ENCODE measurements at regions not wholly inside any gene's neighbourhood (a gene's known extent, or its start where the extent isn't known, plus 50 kb on each side); places are given as distances from the start of the nearest gene placed in this dataset.

DNA sequence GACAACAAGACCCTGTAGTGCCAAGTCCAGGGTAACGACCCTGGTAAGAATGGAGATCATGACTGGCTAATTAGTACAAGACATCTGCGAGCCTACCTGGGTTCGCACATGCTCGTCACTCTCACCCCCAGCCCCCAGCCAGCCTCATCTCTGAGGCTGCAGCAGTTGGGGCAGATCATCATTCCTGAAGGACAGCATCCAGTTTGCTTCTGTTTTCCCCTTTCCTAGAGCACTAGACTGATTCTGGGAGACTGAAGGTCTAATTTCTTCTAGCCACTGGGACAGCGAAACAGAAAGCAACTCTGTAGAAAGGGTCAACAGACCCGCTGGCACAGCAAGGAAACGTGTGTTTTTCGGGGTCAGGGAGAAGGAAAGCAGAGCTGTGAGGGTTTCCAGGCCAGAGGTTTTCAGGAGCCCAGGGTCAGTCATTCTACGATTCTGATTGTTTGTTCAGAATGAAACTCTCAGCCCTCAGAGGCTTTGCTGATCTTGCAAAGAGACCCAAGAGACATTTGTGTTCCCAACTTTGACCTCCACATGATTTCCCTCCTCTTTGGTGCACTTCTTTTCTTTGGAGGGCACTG, 343.1 kb upstream of the NOCT start:
- no peak for DNase-seq (ENCODE audit: low read depth in 4 of 4, low spot score in 2 of 4)

- no peak for DNase-seq (ENCODE audit: low read depth in 4 of 4, low spot score in 2 of 4)
These were observed 343.9 kb upstream of the NOCT start for GRCh38 chr4:138671606-138672084.

- DNase-seq (ENCODE audit: low read depth in 4 of 4, low spot score in 2 of 4), result no peak
These were observed 344.5 kb upstream of the NOCT start for GRCh38 chr4:138671106-138671505.

- DNase-seq (ENCODE audit: low read depth in 4 of 4, low spot score in 2 of 4), result no peak
These were observed 344.9 kb upstream of the NOCT start for GRCh38 chr4:138670681-138671080.

DNA sequence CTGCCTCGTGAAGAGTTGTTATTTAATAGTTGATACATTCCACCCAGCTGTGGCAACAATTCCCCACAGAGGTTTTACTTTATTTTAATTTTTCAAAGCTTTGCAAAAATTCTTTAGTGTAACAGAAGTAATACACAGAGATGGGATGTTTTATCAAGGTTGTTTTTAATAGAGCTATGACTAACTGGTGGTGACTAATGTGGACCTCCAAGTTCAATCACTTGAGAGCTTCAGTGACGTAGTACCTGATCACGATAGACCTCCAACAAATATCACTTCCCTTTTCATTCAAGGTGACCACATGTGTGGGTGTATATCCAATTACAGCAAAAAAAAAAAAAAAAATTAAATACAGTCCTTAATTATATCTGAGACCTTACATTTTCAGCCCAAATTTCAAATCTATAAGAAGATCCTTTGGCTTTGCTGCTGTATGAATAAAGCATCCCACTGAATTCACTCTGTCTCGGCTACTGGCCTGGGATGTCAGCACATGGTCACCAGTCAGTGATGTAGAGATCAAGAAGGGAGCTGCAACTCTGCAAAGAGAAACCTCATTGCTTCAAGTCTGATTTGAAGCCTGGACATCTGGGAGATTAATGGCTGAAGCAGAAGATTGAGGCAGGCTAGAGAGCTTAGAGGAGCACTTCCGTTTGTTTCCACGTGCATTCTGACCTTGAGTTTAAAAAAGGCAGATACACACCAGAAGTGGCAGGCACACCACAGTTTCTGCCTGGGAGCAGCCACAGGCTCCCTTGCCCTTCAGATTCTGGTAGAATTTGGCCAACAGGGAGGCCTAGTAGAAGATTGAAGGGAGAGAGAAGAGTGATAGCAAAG, 345.9 kb upstream of the NOCT start:
- no peak for DNase-seq (ENCODE audit: low read depth in 4 of 4, low spot score in 2 of 4)

DNA sequence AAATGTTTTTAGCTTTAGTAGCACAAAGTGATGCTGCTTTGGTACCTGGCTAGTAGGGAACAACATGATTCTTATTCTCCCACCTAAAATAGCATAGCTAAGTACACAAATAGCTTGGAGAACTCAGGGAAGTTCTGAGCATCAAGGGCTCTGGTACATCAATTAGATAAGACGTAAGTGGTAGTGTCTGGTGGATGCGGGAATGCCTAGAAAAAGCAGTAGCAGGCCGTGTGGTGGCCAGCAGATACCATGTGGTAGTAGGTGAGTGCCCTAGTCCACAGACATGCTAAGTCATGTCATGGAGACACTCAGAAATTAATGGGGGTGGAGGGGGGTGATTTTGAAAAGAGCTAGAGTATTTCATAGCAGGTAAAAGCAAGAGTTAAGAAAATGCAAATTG, 347.3 kb upstream of the NOCT start:
- DNase-seq (ENCODE audit: low read depth in 4 of 4, low spot score in 2 of 4), result no peak

- DNase-seq (ENCODE audit: low read depth in 4 of 4, low spot score in 2 of 4), result no peak
These were observed 349.2 kb upstream of the NOCT start for GRCh38 chr4:138666366-138666765.

- DNase-seq (ENCODE audit: low read depth in 4 of 4, low spot score in 2 of 4), result no peak
These were observed 349.7 kb upstream of the NOCT start for GRCh38 chr4:138665851-138666250.

DNA sequence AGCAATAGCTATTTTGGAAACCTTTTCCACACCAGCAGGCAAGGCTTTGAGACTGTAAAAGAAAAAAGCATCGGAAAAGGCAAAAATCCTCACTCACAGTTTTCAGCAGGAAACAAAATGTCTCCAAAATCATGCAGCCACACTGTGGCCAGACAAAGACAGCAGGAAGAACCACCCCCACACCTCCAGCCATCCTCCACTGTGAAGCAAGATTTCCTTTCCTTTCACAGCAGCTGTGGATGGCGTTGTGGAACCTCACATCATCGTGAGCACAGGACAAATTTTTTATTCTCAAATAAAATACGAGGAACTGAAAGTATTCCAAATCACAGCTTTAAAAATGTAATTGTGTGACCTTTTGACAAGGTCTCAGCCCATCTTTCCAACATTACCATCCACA, 351.7 kb upstream of the NOCT start:
- no peak for DNase-seq (ENCODE audit: low read depth in 4 of 4, low spot score in 2 of 4)

- no peak for DNase-seq (ENCODE audit: low read depth in 4 of 4, low spot score in 2 of 4)
These were observed 355.7 kb upstream of the NOCT start for GRCh38 chr4:138659812-138660316.

- DNase-seq (ENCODE audit: low read depth in 4 of 4, low spot score in 2 of 4), result no peak
These were observed 356.4 kb upstream of the NOCT start for GRCh38 chr4:138659037-138659811.

- DNase-seq (ENCODE audit: low read depth in 4 of 4, low spot score in 2 of 4), result no peak
These were observed 357.1 kb upstream of the NOCT start for GRCh38 chr4:138658518-138658917.

- no peak for DNase-seq (ENCODE audit: low read depth in 4 of 4, low spot score in 2 of 4)
These were observed 358.6 kb upstream of the NOCT start for GRCh38 chr4:138656990-138657389.

- DNase-seq (ENCODE audit: low read depth in 4 of 4, low spot score in 2 of 4), result no peak
These were observed 359.6 kb upstream of the NOCT start for GRCh38 chr4:138655985-138656384.

GRCh38 chr4:138655286-138655685, 360.3 kb upstream of the NOCT start:
- DNase-seq (ENCODE audit: low read depth in 4 of 4, low spot score in 2 of 4), result no peak

DNA sequence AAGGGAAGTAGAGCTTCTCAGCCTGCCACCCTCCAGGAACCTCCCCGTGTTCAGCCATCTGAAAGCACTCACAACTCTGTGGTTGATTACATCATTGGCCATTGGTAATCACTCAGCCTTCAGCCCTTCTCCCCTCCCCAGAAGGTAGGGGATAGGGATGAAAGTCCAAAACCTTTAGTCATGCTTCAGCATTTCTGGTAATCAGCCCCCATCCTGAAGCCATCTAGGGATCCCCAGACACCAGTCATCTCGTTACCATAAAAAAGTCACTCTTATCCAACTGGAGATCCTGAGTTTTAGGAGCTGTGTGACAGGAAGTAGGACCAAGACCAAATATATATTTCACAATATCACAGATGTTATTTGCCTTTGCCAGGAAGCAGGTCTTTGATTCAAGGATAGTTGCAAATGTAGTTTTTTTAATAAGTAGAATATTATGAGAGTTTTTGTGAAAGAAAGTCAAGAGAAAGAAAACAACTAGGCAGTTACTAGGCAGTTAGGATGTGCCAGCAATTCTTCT, 364.6 kb upstream of the NOCT start:
- no peak for DNase-seq (ENCODE audit: low read depth in 4 of 4, low spot score in 2 of 4)

DNA sequence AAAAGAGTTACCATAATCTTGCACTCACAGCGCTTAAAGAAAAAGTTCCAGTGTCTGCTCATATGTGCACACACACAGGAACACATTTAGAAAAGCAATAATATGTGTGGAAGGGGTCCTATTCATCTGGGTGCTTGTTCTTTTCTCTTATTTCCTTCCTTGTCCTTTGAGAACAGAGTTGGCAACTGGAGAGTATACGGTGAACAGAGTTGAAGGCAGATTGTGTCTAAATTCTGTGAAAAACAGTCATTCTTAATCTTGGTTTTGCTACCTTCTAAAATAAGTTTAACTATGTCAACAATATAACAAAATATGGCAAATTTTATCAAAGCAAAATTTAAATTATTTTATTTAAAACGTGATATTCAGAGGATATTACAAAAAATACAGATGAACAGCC, 365.1 kb upstream of the NOCT start:
- no peak for DNase-seq (ENCODE audit: low read depth in 4 of 4, low spot score in 2 of 4)

DNA sequence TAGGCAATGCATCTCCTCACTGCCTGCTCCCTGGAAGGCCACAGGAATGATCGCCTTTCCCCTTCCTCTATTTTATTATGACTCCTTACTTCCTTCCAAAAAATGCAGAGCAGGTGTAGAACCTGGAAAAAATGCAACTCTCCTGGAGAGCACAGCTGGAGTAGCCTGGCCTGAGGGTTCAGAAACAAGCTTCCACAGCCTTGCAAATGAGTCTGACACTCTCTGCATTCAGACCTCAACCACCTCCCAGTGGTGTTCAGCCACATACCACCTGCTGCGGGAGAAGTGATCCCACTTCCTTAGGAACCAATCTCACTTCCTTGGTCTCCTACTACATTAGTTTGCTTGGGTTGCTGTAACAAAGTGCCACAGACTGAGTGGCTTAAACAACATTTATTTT, 368.1 kb upstream of the NOCT start:
- DNase-seq (ENCODE audit: low read depth in 4 of 4, low spot score in 2 of 4), result no peak

DNA sequence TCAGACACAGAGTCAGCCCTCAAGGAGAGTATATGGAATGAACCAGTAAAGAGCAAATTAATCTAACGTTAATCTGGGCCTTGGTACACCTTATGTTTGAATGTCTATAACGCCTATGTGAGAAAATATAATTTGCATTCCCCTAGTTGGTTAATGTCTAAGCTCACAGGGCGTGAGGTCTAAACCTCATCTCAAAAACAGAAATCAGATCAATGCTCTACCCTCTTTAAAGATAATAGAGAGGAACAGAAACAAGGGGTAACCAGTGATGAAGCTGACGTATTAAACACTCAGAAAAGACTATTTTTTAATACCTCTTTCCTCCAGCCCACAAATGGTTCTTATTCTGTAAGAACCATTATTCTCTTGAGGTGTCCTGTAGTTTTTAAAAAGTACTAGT, 369.2 kb upstream of the NOCT start:
- no peak for DNase-seq (ENCODE audit: low read depth in 4 of 4, low spot score in 2 of 4)

DNA sequence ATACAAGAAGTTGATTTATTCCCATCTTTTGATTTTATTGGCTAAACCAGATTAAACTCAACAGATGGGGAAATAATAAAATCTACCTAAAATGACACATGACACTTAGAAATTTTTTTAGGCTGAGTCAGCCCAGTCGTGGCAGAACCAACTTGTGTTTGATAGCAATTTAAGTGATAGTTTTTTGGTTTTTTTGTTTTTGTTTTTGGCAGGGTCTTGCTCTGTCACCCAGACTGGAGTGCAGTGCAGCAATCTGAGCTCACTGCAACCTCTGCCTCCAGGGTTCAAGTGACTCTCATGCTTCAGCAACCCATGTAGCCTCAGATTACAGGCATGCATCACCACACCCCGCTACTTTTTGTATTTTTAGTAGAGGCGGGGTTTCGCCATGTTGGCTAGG, 370.3 kb upstream of the NOCT start:
- DNase-seq (ENCODE audit: low read depth in 4 of 4, low spot score in 2 of 4), result no peak

DNA sequence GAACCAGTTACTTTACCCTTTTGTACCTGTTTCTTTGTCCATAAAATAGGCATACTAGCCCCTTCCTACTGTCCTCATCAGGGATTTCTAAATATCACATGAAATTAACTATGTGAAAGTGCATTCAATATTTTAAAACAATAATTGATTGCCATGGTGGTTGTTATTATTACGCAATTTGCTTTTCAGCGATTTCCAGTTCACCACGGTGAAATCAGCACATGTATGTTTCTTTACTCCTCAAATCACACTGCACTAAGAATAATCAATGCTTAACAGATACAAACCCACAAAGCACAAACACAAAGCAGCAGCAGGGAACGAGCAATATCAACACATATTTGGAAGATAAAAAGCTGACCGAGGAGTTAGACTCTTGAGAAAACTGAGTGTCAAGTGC, 371.3 kb upstream of the NOCT start:
- no peak for DNase-seq (ENCODE audit: low read depth in 4 of 4, low spot score in 2 of 4)
